ENCODE measurements at regions not wholly inside any gene's neighbourhood (a gene's known extent, or its start where the extent isn't known, plus 50 kb on each side); places are given as distances from the start of the nearest gene placed in this dataset.

- no peak for DNase-seq (ENCODE audit: low read depth in 2 of 2)
Measured at GRCh38 chr13:73580513-73581267, 521.9 kb downstream of the KLF5 start.

- DNase-seq (ENCODE audit: low read depth in 2 of 2): no peak
Measured at GRCh38 chr13:73579574-73580274, 520.9 kb downstream of the KLF5 start.

- DNase-seq (ENCODE audit: low read depth in 2 of 2): no peak
Measured at GRCh38 chr13:73578251-73578875, 519.6 kb downstream of the KLF5 start.

GRCh38 chr13:73576291-73576690 lies 517.5 kb downstream of the KLF5 start:
- DNase-seq (ENCODE audit: low read depth in 2 of 2): no peak

GRCh38 chr13:73572824-73573223 lies 514.0 kb downstream of the KLF5 start:
- no peak for DNase-seq (ENCODE audit: low read depth in 2 of 2)

- no peak for DNase-seq (ENCODE audit: low read depth in 2 of 2)
Measured at GRCh38 chr13:73571376-73571775, 512.6 kb downstream of the KLF5 start.

GRCh38 chr13:73556902-73557301 lies 498.1 kb downstream of the KLF5 start:
- peak in 1 of 2 experiments; percentile 3 for DNase-seq (ENCODE audit: low read depth in 2 of 2)

GRCh38 chr13:73556128-73556527 lies 497.3 kb downstream of the KLF5 start:
- DNase-seq (ENCODE audit: low read depth in 2 of 2): no peak

GRCh38 chr13:73551736-73552135 lies 492.9 kb downstream of the KLF5 start:
- DNase-seq (ENCODE audit: low read depth in 2 of 2): no peak

- no peak for DNase-seq (ENCODE audit: low read depth in 2 of 2)
Measured at GRCh38 chr13:73549717-73550116, 490.9 kb downstream of the KLF5 start.

GRCh38 chr13:73548449-73548848 lies 489.6 kb downstream of the KLF5 start:
- DNase-seq (ENCODE audit: low read depth in 2 of 2): no peak

- no peak for DNase-seq (ENCODE audit: low read depth in 2 of 2)
Measured at GRCh38 chr13:73547239-73547638, 488.4 kb downstream of the KLF5 start.

GRCh38 chr13:73544175-73544574 lies 485.4 kb downstream of the KLF5 start:
- no peak for DNase-seq (ENCODE audit: low read depth in 2 of 2)

GRCh38 chr13:73542446-73542845 lies 483.6 kb downstream of the KLF5 start:
- no peak for DNase-seq (ENCODE audit: low read depth in 2 of 2)

GRCh38 chr13:73536865-73537264 lies 478.1 kb downstream of the KLF5 start:
- DNase-seq (ENCODE audit: low read depth in 2 of 2): no peak

- no peak for DNase-seq (ENCODE audit: low read depth in 2 of 2)
Measured at GRCh38 chr13:73535341-73535740, 476.5 kb downstream of the KLF5 start.

- DNase-seq (ENCODE audit: low read depth in 2 of 2): no peak
Measured at GRCh38 chr13:73532987-73533510, 474.2 kb downstream of the KLF5 start.

GRCh38 chr13:73532582-73532981 lies 473.8 kb downstream of the KLF5 start:
- no peak for DNase-seq (ENCODE audit: low read depth in 2 of 2)

- no peak for DNase-seq (ENCODE audit: low read depth in 2 of 2)
Measured at GRCh38 chr13:73531014-73531413, 472.2 kb downstream of the KLF5 start.

GRCh38 chr13:73522937-73523336 lies 464.1 kb downstream of the KLF5 start:
- no peak for DNase-seq (ENCODE audit: low read depth in 2 of 2)

- no peak for DNase-seq (ENCODE audit: low read depth in 2 of 2)
Measured at GRCh38 chr13:73521985-73522524, 463.2 kb downstream of the KLF5 start.

- DNase-seq (ENCODE audit: low read depth in 2 of 2): no peak
Measured at GRCh38 chr13:73521290-73521624, 462.5 kb downstream of the KLF5 start.
